IMR-90 (cell line): ENCODE measurements at regions not wholly inside any gene's neighbourhood (a gene's known extent, or its start where the extent isn't known, plus 50 kb on each side); places are given as distances from the start of the nearest gene placed in this dataset.

Source experiments
- ATAC-seq: fragments of 200-7000 bp; cut with Tn5 transposase; 2 replicates; pipeline ENCODE4 v1.9.1; 2020; ENCODE audit warnings: low read depth, mild to moderate bottlenecking, moderate library complexity
- BruUV-seq: library from RNA; stranded (reverse); fragments of 400-500 nt; replicated peaks from 2 replicates; lab custom pipeline; 2021; lab: Mats Ljungman, UMichigan
- CTCF ChIA-PET: fragments of 300-600 bp; formaldehyde crosslinking; extraction: SDS; loops from one replicate; lab custom pipeline; 2021; ENCODE audit warnings: antibody characterized with exemption; lab: Yijun Ruan, JAX
- POLR2A ChIA-PET: fragments of 300-600 bp; sonication (Branson Sonifier 250); formaldehyde crosslinking; loops from one replicate; lab custom pipeline; 2022; ENCODE audit warnings: antibody characterized with exemption; ENCODE audit not compliant: unreplicated experiment; lab: Charles Lee
- DNase-seq: peaks from one replicate; pipeline ENCODE4 v3.0.0; 2013
- H2AFZ ChIP-seq: replicated peaks from 2 replicates; pipeline ENCODE3; 2013; ENCODE audit warnings: low read length, mild to moderate bottlenecking; ENCODE audit not compliant: poor library complexity
- H2AK5ac ChIP-seq: 2 replicates; pipeline ENCODE4 v1.6.1; 2013; ENCODE audit warnings: low read depth, low read length, inconsistent platforms
- H2AK9ac ChIP-seq: replicated peaks from 2 replicates; pipeline ENCODE3; 2013; ENCODE audit warnings: mild to moderate bottlenecking, low read depth, low read length, moderate library complexity; ENCODE audit not compliant: poor library complexity
- H2BK120ac ChIP-seq: 2 replicates; pipeline ENCODE4 v1.6.1; 2013; ENCODE audit warnings: low read depth, low read length, inconsistent platforms
- H2BK15ac ChIP-seq: 3 replicates; pipeline ENCODE4 v1.6.1; 2013; ENCODE audit warnings: low read depth, low read length, inconsistent platforms
- H2BK20ac ChIP-seq: 2 replicates; pipeline ENCODE4 v1.6.1; 2013; ENCODE audit warnings: low read depth, mild to moderate bottlenecking, inconsistent platforms, low read length, moderate library complexity
- H2BK5ac ChIP-seq: 2 replicates; pipeline ENCODE4 v1.6.1; 2013; ENCODE audit warnings: mild to moderate bottlenecking, low read depth, low read length, inconsistent platforms; ENCODE audit not compliant: poor library complexity, severe bottlenecking
- H3K14ac ChIP-seq: replicated peaks from 2 replicates; pipeline ENCODE4 v1.6.1; 2013; ENCODE audit warnings: low read depth, low read length, inconsistent platforms
- H3K18ac ChIP-seq: 2 replicates; pipeline ENCODE4 v1.6.1; 2013; ENCODE audit warnings: low read depth, low read length, control low read depth
- H3K23ac ChIP-seq: 2 replicates; pipeline ENCODE4 v1.6.1; 2013; ENCODE audit warnings: low read depth, low read length, inconsistent platforms
- H3K27ac ChIP-seq: 2 replicates; pipeline ENCODE4 v1.5.1; 2013; ENCODE audit warnings: mild to moderate bottlenecking, control low read depth, low read length; ENCODE audit not compliant: insufficient read depth
- H3K27me3 ChIP-seq: 2 replicates; pipeline ENCODE4 v1.6.1; 2013; ENCODE audit warnings: low read length; ENCODE audit not compliant: control insufficient read depth, insufficient read depth
- H3K36me3 ChIP-seq: 2 replicates; pipeline ENCODE4 v1.6.1; 2013; ENCODE audit warnings: low read length, mixed read lengths; ENCODE audit not compliant: control insufficient read depth, insufficient read depth
- H3K4ac ChIP-seq: 2 replicates; pipeline ENCODE4 v1.6.1; 2013; ENCODE audit warnings: low read depth, low read length, inconsistent platforms
- H3K4me1 ChIP-seq: 2 replicates; pipeline ENCODE4 v1.6.1; 2013; ENCODE audit warnings: low read length, mixed read lengths; ENCODE audit not compliant: control insufficient read depth, insufficient read depth
- H3K4me2 ChIP-seq: 2 replicates; pipeline ENCODE4 v1.6.1; 2013; ENCODE audit warnings: low read depth, mild to moderate bottlenecking, control low read depth, low read length, moderate library complexity
- H3K4me3 ChIP-seq: 2 replicates; pipeline ENCODE4 v1.5.1; 2013; ENCODE audit warnings: low read depth, mild to moderate bottlenecking, control low read depth, low read length, moderate library complexity; ENCODE audit not compliant: insufficient read depth
- H3K56ac ChIP-seq: 2 replicates; pipeline ENCODE4 v1.6.1; 2013; ENCODE audit warnings: low read length, inconsistent platforms; ENCODE audit not compliant: insufficient read depth; ENCODE audit errors: extremely low read depth
- H3K79me1 ChIP-seq, 2 experiments: 2 replicates each; pipeline ENCODE4 v1.6.1; 2013; ENCODE audit warnings: low read length in 2 of 2, inconsistent platforms in 1 of 2, low read depth in 1 of 2
- H3K9ac ChIP-seq: 2 replicates; pipeline ENCODE4 v1.6.1; 2013; ENCODE audit warnings: low read depth, low read length, control low read depth
- H3K9me1 ChIP-seq: 2 replicates; pipeline ENCODE4 v1.6.1; 2013; ENCODE audit warnings: low read length, inconsistent platforms; ENCODE audit not compliant: insufficient read depth
- H3K9me3 ChIP-seq: 2 replicates; pipeline ENCODE4 v1.6.1; 2013; ENCODE audit warnings: low read length; ENCODE audit not compliant: control insufficient read depth, insufficient read depth
- H4K20me1 ChIP-seq: 2 replicates; pipeline ENCODE4 v1.6.1; 2013; ENCODE audit warnings: low read length, inconsistent platforms; ENCODE audit not compliant: insufficient read depth
- H4K5ac ChIP-seq: 2 replicates; pipeline ENCODE4 v1.6.1; 2013; ENCODE audit warnings: mild to moderate bottlenecking, low read depth, low read length, control low read depth
- H4K8ac ChIP-seq, 2 experiments: 2 replicates each; pipeline ENCODE4 v1.6.1; 2013; ENCODE audit warnings: low read depth in 2 of 2, low read length in 2 of 2, control low read depth in 1 of 2, inconsistent platforms in 1 of 2
- H4K91ac ChIP-seq: 2 replicates; pipeline ENCODE4 v1.6.1; 2013; ENCODE audit warnings: low read depth, low read length, inconsistent platforms; ENCODE audit not compliant: insufficient read depth
- ELK1 ChIP-seq: fragments of 150-350 bp; IDR thresholded peaks from 2 replicates; pipeline ENCODE4 v1.6.1; 2016; ENCODE audit warnings: low read depth, mild to moderate bottlenecking, low read length, moderate library complexity, borderline replicate concordance
- FOS ChIP-seq: fragments of 150-350 bp; IDR thresholded peaks from 2 replicates; pipeline ENCODE4 v1.6.1; 2016; ENCODE audit warnings: low read depth, low read length
- MAFK ChIP-seq: IDR thresholded peaks from 2 replicates; pipeline ENCODE4 v1.6.1; 2012; ENCODE audit warnings: low read depth, low read length, improper control_type of control experiment
- MAZ ChIP-seq: IDR thresholded peaks from 2 replicates; pipeline ENCODE4 v1.6.1; 2012; ENCODE audit warnings: low read depth, mild to moderate bottlenecking, low read length, improper control_type of control experiment, moderate library complexity, borderline replicate concordance
- RCOR1 ChIP-seq: IDR thresholded peaks from 2 replicates; pipeline ENCODE4 v1.6.1; 2012; ENCODE audit warnings: mild to moderate bottlenecking, low read length, improper control_type of control experiment; ENCODE audit not compliant: insufficient replicate concordance
- SMC3 ChIP-seq: fragments of 150-350 bp; IDR thresholded peaks from 2 replicates; pipeline ENCODE4 v1.6.1; 2016; ENCODE audit warnings: low read depth, mild to moderate bottlenecking, antibody characterized with exemption, low read length, moderate library complexity
- WGBS, 2 experiments: methylation state at CpG; one replicate each; pipeline versions ENCODE4 v1.1.5 to v1.1.7; 2013; ENCODE audit warnings: missing lambda C conversion rate in 2 of 2; ENCODE audit not compliant: insufficient read length in 1 of 2; ENCODE audit errors: extremely low coverage in 2 of 2; 5-methylcytosine and 5-hydroxymethylcytosine counted together
- dilution Hi-C: fragments of 300-500 bp; cut with HindIII; formaldehyde crosslinking; loops from one replicate; pipeline ENCODE4 v1.14.3; 2018; ENCODE audit warnings: low sequenced_read_pairs; ENCODE audit not compliant: unreplicated experiment
- in situ Hi-C: fragments of 300-500 bp; cut with MboI; formaldehyde crosslinking; loops from 3 replicates; pipeline ENCODE4 v1.14.3; 2019; ENCODE audit warnings: low sequenced_read_pairs, inconsistent platforms, mixed read lengths
- intact Hi-C: fragments of 100-400 bp; cut with micrococcal nuclease; formaldehyde crosslinking; loops from 2 replicates; pipeline ENCODE4 v1.10.0; 2022

GRCh38 chr1:70768216-70768615, 279.4 kb downstream of the PTGER3 start:
- WGBS, 2 experiments, result no CpG with 5 or more reads among the region's 1 CpG
- H3K14ac ChIP-seq, result no peak overlapping the region
- H3K9me3 ChIP-seq, result peaks cover 6% of the 10 kb centered on the region
- ATAC-seq (no peak), DNase-seq (no peak)
- no peak overlapping the region for H2BK120ac ChIP-seq
- H3K4me3 ChIP-seq, result no peak overlapping the region
- TF ChIP-seq SMC3 (no peak), RCOR1 (no peak), MAFK (no peak), ELK1 (no peak), MAZ (no peak), FOS (no peak)
- H2AK9ac ChIP-seq, result no peak overlapping the region
- H4K8ac ChIP-seq, result no peak overlapping the region
- H2AK5ac ChIP-seq, result no peak overlapping the region
- in situ Hi-C loops, result no loop called here
- no peak overlapping the region for H3K9ac ChIP-seq
- H3K36me3 ChIP-seq, result no peaks in the 10 kb centered on the region
- CTCF ChIA-PET, result no interaction called here
- no peaks in the 10 kb centered on the region for H3K79me1 ChIP-seq
- no peak overlapping the region for H3K27ac ChIP-seq
- intact Hi-C loops, result no loop called here
- H4K91ac ChIP-seq, result no peak overlapping the region
- no TSS peak for BruUV-seq
- H4K20me1 ChIP-seq, result no peaks in the 10 kb centered on the region
- no peak overlapping the region for H2AFZ ChIP-seq
- H3K23ac ChIP-seq, result no peak overlapping the region
- no peak overlapping the region for H3K56ac ChIP-seq
- no peak overlapping the region for H3K18ac ChIP-seq
- H2BK5ac ChIP-seq, result no peak overlapping the region
- H3K27me3 ChIP-seq, result no peaks in the 10 kb centered on the region
- dilution Hi-C loops, result no loop called here
- H2BK20ac ChIP-seq, result no peak overlapping the region
- no peak overlapping the region for H2BK15ac ChIP-seq
- H3K9me1 ChIP-seq, result no peaks in the 10 kb centered on the region
- no peak overlapping the region for H3K4me2 ChIP-seq
- H3K4me1 ChIP-seq, result no peaks in the 10 kb centered on the region
- no peak overlapping the region for H3K4ac ChIP-seq
- H4K5ac ChIP-seq, result no peak overlapping the region
- POLR2A ChIA-PET, result no interaction called here
